Heart right ventricle (tissue), 16 donors: ENCODE measurements at regions not wholly inside any gene's neighbourhood (a gene's known extent, or its start where the extent isn't known, plus 50 kb on each side); places are given as distances from the start of the nearest gene placed in this dataset.
A peak's percentile ranks its signal among the peaks of the same experiment; 100 is the strongest.

Source experiments
- ATAC-seq, 8 donors: fragments of 200-7000 bp; cut with Tn5 transposase; one replicate each; pipeline ENCODE4 v1.9.1; 2020; ENCODE audit warnings: mild to moderate bottlenecking in 8 of 8, moderate library complexity in 8 of 8, moderate number of reproducible peaks in 1 of 8
- DNase-seq, 2 donors: peaks; one replicate each; pipeline ENCODE4 v3.0.0-alpha.2; 2020
- H3K27ac ChIP-seq, 10 donors: fragments of 200-600 bp; sonication (generic) in 2 of 10; one replicate each; pipeline versions ENCODE4 v1.5.0 to v1.8.0; 2020 to 2022; ENCODE audit warnings: mild to moderate bottlenecking in 3 of 10
- H3K27me3 ChIP-seq, 7 donors: fragments of 200-600 bp; one replicate each; pipeline ENCODE4 v1.8.0; 2021 to 2022; ENCODE audit warnings: mild to moderate bottlenecking in 2 of 7
- H3K36me3 ChIP-seq, 9 donors: fragments of 200-600 bp; sonication (generic) in 1 of 9; one replicate each; pipeline versions ENCODE4 v1.5.0 to v1.8.0; 2020 to 2022; ENCODE audit warnings: mild to moderate bottlenecking in 2 of 9
- H3K4me1 ChIP-seq, 9 donors: fragments of 200-600 bp; sonication (generic) in 1 of 9; one replicate each; pipeline versions ENCODE4 v1.5.0 to v1.8.0; 2020 to 2022; ENCODE audit warnings: mild to moderate bottlenecking in 4 of 9
- H3K4me3 ChIP-seq, 10 donors: fragments of 200-600 bp; sonication (generic) in 2 of 10; one replicate each; pipeline versions ENCODE4 v1.5.0 to v1.8.0; 2020 to 2022; ENCODE audit warnings: mild to moderate bottlenecking in 7 of 10, moderate library complexity in 2 of 10
- H3K9me3 ChIP-seq, 11 donors: fragments of 200-600 bp in 10 of 11; sonication (generic) in 2 of 11; one replicate each; pipeline versions ENCODE4 v1.5.0 to v1.8.0; 2013 to 2022; ENCODE audit warnings: mild to moderate bottlenecking in 2 of 11, control low read depth in 1 of 11, moderate library complexity in 1 of 11
- WGBS, 2 donors: extraction: QIAGEN DNeasy Blood & Tissue Kit; methylation state at CpG; one replicate each; pipeline ENCODE4 v1.1.7; 2013; ENCODE audit warnings: inconsistent platforms in 1 of 2; 5-methylcytosine and 5-hydroxymethylcytosine counted together
- intact Hi-C, 10 donors: fragments of 100-400 bp; cut with DNase I; formaldehyde crosslinking; loops; one replicate each; pipeline versions ENCODE4 v1.11.1 to v1.14.2; 2022
- TF ChIP-seq, protein P1 (sequence below), 9 donors: fragments of 200-600 bp; sonication (generic) in 2 of 9; IDR thresholded peaks; one replicate each; pipeline versions ENCODE4 v1.5.0 to v1.8.0; 2021 to 2022; ENCODE audit warnings: antibody characterized with exemption in 9 of 9, mild to moderate bottlenecking in 5 of 9, moderate library complexity in 1 of 9
- donor health status: Arrhythmogenic right ventricular cardiomyopathy.
- donor health status: ischemic (EF 13 %, LVEDD 7.1; RV severe dilation, severe dysfunction).
- donor health status: healthy with polysubstance abuse.
- donor health status: DM: no; HTN: yes; CAD: no.
- donor health status: DM: no; HTN: no; CAD: no.
- donor health status: ischemic (EF 25% LVEDD 6.9; RV normal size, moderate dysfunction).
- donor health status: ischemic (EF 25% LVEDD 5.7; RV mildly dilated, moderate dysfunction).
- donor health status: healthy.
- donor health status: DM: yes; HTN: yes; CAD: no.
- donor health status: Ischemic cardiomyopathy.
- donor health status: ischemic (EF 35%, LVEDD 5.7; RV mildly dilated, moderate dysfunction).
- donor health status: nonischemic (EF 11% LVEDD 7.7; RV severe dilation, severe dysfunction).
- donor health status: DM: yes; HTN: yes; CAD: no.
- donor health status: PGD.
- donor health status: ischemic (EF 29% LVEDD 5.4; RV normal size, mild dysfunction).
- donor health status: nonischemic (EF 23%, LVEDD 6.1; RV moderate dilation, normal function).

GRCh38 chr10:10917031-10917430 is 100.6 kb upstream of the CELF2 start:
- Histone ChIP-seq H3K9me3 (no peaks in the 10 kb centered on the region), H3K4me1 (peaks cover 3 to 43% (median 24%) of the 10 kb centered on the region in 9 donors), H3K4me3 (no peak overlapping the region), H3K27ac (no peak overlapping the region), H3K36me3 (no peaks in the 10 kb centered on the region), H3K27me3 (no peaks in the 10 kb centered on the region)
- intact Hi-C loops = loop anchor here in 3 of 10 donors (10.0 kb wide), 2 partner anchors 92 to 122 kb away; no protein-coding TSS in a partner anchor
- DNase-seq = no peak
- ATAC-seq = no peak
- WGBS, 2 donors = 92 to 98% methylated on average over 1 of the region's 1 CpG
- TF ChIP-seq, protein P1, sequence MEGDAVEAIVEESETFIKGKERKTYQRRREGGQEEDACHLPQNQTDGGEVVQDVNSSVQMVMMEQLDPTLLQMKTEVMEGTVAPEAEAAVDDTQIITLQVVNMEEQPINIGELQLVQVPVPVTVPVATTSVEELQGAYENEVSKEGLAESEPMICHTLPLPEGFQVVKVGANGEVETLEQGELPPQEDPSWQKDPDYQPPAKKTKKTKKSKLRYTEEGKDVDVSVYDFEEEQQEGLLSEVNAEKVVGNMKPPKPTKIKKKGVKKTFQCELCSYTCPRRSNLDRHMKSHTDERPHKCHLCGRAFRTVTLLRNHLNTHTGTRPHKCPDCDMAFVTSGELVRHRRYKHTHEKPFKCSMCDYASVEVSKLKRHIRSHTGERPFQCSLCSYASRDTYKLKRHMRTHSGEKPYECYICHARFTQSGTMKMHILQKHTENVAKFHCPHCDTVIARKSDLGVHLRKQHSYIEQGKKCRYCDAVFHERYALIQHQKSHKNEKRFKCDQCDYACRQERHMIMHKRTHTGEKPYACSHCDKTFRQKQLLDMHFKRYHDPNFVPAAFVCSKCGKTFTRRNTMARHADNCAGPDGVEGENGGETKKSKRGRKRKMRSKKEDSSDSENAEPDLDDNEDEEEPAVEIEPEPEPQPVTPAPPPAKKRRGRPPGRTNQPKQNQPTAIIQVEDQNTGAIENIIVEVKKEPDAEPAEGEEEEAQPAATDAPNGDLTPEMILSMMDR (IDR thresholded peaks at IDR 0.05) = no peak

DNA sequence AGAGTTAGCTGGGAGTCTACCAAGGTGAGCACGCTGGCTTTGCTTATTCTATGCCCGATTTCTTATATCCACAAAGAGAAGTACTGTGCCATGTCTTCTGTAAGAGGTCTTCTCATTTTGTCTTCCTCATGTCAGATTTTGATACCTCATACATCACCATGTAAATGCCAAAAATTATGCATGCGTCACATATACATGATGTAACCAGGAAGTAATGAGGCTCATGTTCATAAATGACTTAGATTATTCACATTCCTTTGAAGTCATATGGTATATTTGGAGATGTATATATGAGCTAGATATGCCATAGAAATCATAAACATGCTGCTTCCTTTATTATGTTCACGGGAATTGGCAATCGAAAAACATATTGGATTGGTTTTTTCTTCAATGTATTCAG is 97.7 kb upstream of the CELF2 start:
- peaks cover 0 to 15% (median 3%) of the 10 kb centered on the region in 9 donors for H3K4me1 ChIP-seq
- no peaks in the 10 kb centered on the region for H3K36me3 ChIP-seq
- no peaks in the 10 kb centered on the region for H3K27me3 ChIP-seq
- no peak overlapping the region for H3K27ac ChIP-seq
- intact Hi-C loops = loop anchor here in 3 of 10 donors (10.0 kb wide), 2 partner anchors 95 to 125 kb away; no protein-coding TSS in a partner anchor
- TF ChIP-seq, protein P1 (IDR thresholded peaks at IDR 0.05) = no peak
- DNase-seq = no peak
- H3K9me3 ChIP-seq = no peaks in the 10 kb centered on the region
- no peak for ATAC-seq
- no peak overlapping the region for H3K4me3 ChIP-seq
- WGBS, 2 donors = 77 to 79% methylated on average over 5 of the region's 5 CpGs

GRCh38 chr10:10921826-10922461 is 95.7 kb upstream of the CELF2 start:
- TF ChIP-seq, protein P1 (IDR thresholded peaks at IDR 0.05) = no peak
- H3K4me1 ChIP-seq = peaks cover 0 to 11% (median 0%) of the 10 kb centered on the region in 9 donors
- WGBS, 2 donors = 80% methylated on average over 12 of the region's 12 CpGs
- ATAC-seq (no peak), DNase-seq (no peak)
- no peaks in the 10 kb centered on the region for H3K9me3 ChIP-seq
- H3K4me3 ChIP-seq = no peak overlapping the region
- no peaks in the 10 kb centered on the region for H3K27me3 ChIP-seq
- no peak overlapping the region for H3K27ac ChIP-seq
- no peaks in the 10 kb centered on the region for H3K36me3 ChIP-seq
- intact Hi-C loops = no loop called here

DNA sequence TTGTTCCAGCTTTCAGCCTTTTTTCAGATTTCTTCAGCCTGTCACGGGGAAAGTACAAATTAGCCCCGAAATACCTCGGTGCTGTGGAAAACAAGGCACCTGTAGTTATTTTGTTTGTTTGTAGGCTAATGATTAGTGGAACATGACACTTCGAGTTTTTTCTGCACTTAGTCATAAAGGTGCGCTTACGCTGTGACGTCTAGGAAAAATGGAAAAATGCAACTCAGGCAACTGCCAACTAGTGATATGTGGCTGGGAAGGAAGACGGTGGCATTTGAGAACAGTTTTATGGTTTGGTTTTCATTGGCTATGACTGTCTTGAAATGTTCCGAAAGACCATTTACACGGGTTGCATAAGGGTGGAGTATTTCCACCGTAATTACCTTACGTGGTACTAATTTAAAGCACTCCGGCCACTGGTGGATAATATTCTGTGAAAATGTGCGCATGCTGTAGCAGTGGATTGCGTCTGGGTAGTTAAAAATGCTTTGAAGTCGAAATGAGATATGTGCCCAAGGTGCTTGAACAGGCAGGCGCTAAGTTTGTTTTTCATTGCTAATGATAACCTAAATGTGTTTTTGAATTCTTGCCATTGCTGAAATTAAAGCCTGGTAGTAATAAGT is 94.5 kb upstream of the CELF2 start:
- H3K4me1 ChIP-seq = peaks cover 0 to 5% (median 0%) of the 10 kb centered on the region in 9 donors
- no peak overlapping the region for H3K4me3 ChIP-seq
- ATAC-seq (peak in 3 of 8 donors; percentile 44 to 81 (median 59)), DNase-seq (no peak)
- H3K9me3 ChIP-seq = no peaks in the 10 kb centered on the region
- TF ChIP-seq, protein P1 (IDR thresholded peaks at IDR 0.05) = no peak
- peak overlapping the region in 2 of 10 donors; percentile 6 to 48 for H3K27ac ChIP-seq
- H3K36me3 ChIP-seq = no peaks in the 10 kb centered on the region
- no peaks in the 10 kb centered on the region for H3K27me3 ChIP-seq
- 63 to 78% methylated on average over 17 of the region's 17 CpGs for WGBS, 2 donors
- intact Hi-C loops = no loop called here
